ENCODE measurements at regions not wholly inside any gene's neighbourhood (a gene's known extent, or its start where the extent isn't known, plus 50 kb on each side); places are given as distances from the start of the nearest gene placed in this dataset.
"Not testable (repeated sequence)": the region's sequence is repeated elsewhere in the genome, so short reads cannot be mapped to it uniquely, and the experiment has no call there.

DNA sequence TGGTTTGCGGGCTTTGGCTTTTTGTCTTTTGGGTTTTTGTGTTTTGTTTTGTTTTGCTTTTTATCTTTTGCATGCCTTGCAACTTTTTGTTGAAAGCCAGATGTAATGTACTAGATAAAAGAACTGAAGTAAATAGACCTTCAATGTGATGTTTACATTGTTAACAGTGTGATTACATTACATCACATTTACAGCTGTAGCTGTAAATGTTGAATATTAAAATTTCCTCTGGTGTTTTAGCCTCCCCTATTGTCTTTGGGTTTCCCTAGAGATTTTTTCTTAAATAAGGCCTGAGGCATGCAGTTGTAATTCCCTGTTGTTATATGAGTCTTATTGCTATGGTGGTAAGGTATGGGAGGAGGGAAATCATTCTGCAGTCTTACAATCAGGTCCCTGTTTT lies 275.0 kb downstream of the PARM1 start:
- Histone ChIP-seq H3K9me3 (no peaks in the 10 kb centered on the region), H3K27ac (no peak overlapping the region), H3K27me3 (no peaks in the 10 kb centered on the region), H3K4me3 (no peak overlapping the region), H3K36me3 (no peaks in the 10 kb centered on the region), H3K4me1 (no peaks in the 10 kb centered on the region)
- intact Hi-C loops (cut with DNase I) = no loop called here
- DNase-seq = no peak
- TF ChIP-seq, protein P1, sequence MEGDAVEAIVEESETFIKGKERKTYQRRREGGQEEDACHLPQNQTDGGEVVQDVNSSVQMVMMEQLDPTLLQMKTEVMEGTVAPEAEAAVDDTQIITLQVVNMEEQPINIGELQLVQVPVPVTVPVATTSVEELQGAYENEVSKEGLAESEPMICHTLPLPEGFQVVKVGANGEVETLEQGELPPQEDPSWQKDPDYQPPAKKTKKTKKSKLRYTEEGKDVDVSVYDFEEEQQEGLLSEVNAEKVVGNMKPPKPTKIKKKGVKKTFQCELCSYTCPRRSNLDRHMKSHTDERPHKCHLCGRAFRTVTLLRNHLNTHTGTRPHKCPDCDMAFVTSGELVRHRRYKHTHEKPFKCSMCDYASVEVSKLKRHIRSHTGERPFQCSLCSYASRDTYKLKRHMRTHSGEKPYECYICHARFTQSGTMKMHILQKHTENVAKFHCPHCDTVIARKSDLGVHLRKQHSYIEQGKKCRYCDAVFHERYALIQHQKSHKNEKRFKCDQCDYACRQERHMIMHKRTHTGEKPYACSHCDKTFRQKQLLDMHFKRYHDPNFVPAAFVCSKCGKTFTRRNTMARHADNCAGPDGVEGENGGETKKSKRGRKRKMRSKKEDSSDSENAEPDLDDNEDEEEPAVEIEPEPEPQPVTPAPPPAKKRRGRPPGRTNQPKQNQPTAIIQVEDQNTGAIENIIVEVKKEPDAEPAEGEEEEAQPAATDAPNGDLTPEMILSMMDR (IDR thresholded peaks at IDR 0.05) = no peak
- no peak for ATAC-seq

DNA sequence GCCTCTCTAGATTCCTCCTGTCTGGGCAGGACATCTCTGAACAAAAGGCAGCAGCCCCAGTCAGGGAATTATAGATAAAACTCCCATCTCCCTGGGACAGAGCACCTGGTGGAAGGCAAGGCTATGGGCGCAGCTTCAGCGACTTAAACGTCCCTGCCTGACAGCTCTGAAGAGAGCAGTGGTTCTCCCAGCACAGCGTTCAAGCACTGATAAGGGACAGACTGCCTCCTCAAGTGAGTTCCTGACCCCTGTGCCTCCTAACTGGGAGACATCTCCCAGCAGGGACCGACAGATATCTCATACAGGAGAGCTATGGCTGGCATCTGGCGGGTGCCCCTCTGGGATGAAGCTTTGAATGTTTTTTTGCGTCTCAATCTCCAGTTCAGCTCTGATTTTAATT lies 262.2 kb downstream of the PARM1 start:
- H3K9me3 ChIP-seq = no peaks in the 10 kb centered on the region
- no peak for ATAC-seq
- H3K27ac ChIP-seq = no peak overlapping the region
- H3K4me3 ChIP-seq = no peak overlapping the region
- no peak for DNase-seq
- H3K36me3 ChIP-seq = no peaks in the 10 kb centered on the region
- no peaks in the 10 kb centered on the region for H3K27me3 ChIP-seq
- intact Hi-C loops (cut with DNase I) = no loop called here
- TF ChIP-seq, protein P1 (IDR thresholded peaks at IDR 0.05) = no peak
- no peaks in the 10 kb centered on the region for H3K4me1 ChIP-seq

DNA sequence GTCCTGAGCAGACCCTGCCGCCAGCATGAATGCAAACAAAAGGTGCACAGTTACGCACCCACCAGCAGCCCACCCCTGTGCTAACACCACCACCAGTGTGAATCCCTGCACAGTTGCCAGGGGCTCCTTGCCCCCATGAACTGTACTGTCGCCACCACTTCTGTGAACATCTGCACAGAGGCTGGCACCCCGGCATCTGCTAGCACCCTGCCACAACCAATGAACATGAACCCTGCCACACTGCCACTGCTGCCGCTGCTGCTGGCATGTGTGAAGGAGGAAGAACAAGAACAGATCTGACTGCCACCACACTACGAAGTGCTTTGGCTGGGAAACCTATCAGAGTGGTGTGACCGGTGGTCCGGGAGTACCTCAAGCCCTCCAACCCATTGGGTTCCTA lies 261.3 kb downstream of the PARM1 start:
- H3K27me3 ChIP-seq = no peaks in the 10 kb centered on the region
- no peaks in the 10 kb centered on the region for H3K9me3 ChIP-seq
- ATAC-seq = no peak
- no peak for DNase-seq
- TF ChIP-seq, protein P1 (IDR thresholded peaks at IDR 0.05) = no peak
- no peaks in the 10 kb centered on the region for H3K4me1 ChIP-seq
- H3K36me3 ChIP-seq = no peaks in the 10 kb centered on the region
- intact Hi-C loops (cut with DNase I) = no loop called here
- H3K27ac ChIP-seq = no peak overlapping the region
- H3K4me3 ChIP-seq = no peak overlapping the region

DNA sequence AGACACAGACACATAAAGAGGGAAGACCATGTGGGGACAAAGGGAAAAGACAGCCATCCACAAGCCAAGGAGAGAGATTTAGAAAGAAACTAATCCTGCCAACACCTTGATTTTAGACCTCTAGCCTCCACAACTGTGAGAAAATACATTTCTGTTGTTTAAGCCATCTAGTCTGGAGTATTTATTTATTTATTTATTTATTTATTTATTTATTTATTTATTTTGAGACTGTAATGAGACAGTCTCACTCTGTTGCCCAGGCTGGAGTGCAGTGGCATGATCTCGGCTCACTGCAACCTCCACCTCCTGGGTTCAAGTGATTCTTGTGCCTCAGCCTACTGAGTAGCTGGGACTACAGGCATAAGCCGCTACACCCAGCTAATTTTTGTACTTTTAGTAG lies 259.3 kb downstream of the PARM1 start:
- H3K27me3 ChIP-seq; H3K27ac ChIP-seq; H3K9me3 ChIP-seq; H3K4me3 ChIP-seq; DNase-seq; ATAC-seq; H3K36me3 ChIP-seq; H3K4me1 ChIP-seq; intact Hi-C loops (cut with DNase I): not testable (repeated sequence)

DNA sequence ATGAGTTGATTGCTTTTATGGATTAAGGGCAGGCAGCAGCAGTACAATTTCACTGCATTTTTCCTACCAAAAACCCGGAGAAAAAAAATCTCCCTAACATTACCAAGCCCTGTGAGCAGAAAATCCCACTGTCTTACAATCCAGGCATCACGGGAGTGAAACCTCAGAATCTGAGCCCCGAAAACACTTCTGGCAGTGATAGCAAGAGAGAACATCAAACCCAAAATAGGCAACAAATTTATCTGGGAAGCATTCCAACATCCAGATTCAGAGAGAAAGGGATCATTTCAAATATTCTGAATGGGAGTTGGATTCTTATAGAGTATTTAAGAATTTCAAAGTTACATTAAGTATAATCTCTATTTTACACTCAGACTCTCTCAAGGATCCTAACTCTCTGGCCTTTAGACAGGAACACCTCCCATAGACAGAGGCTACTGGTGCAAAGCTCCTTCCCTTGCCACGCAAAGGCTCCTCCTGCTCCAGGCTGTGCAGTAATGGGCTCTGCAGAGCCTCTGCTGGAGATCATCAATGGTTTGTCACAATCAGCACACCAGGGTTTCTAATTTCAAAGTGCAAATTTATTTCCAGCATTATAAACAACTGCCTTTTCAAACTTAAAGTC lies 256.9 kb downstream of the PARM1 start:
- no peak overlapping the region for H3K4me3 ChIP-seq
- H3K27ac ChIP-seq = no peak overlapping the region
- intact Hi-C loops (cut with DNase I) = no loop called here
- no peaks in the 10 kb centered on the region for H3K9me3 ChIP-seq
- no peaks in the 10 kb centered on the region for H3K36me3 ChIP-seq
- DNase-seq (no peak), ATAC-seq (no peak)
- no peaks in the 10 kb centered on the region for H3K27me3 ChIP-seq
- TF ChIP-seq, protein P1 (IDR thresholded peaks at IDR 0.05) = no peak
- H3K4me1 ChIP-seq = no peaks in the 10 kb centered on the region

DNA sequence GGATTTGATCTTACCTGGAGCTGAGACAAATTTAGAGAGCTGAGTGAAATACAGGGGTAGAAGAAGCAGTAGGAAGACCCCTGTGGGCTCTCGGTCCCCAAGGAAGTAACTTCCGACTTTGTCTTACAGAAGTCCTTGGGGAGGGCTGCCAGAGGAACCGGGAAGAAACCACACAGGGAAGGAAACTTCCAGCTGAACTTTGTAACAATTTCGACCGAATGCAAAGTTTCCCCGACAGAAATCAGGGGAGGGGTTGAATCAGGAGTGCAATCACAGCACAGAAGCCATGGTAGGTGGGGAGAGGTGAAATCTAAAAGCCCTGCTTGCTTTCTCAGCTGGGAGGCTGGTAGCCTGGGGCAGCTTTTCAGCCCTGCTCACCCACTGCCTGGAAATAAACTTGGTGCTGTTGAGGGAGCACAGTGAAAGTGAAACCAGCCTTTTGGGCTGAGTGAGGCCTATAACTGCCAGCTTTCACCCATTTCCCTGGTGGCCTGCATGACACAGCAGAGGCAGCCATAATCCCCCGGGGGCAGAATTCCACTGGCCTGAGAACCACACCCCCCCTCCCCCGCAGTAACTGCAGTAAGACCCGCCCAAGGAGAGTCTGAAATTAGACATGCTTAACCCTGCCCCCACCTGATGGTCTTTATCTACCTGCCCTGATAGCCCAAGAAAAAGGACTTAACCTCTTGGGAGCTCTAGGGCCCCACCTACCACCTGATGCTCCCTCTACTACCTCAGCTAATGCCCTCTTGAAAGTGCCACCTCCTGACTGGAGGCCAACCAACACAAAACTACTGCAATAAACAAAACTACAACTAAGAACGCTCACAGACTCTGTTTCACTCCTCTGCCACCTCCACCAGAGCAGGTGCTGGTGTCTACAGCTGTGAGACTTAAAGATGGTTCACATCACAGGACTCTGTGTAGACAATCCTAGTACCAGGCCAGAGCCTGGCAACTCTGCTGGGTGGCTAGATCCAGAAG lies 248.2 kb downstream of the PARM1 start:
- DNase-seq (no peak), ATAC-seq (peak; percentile 21)
- H3K4me1 ChIP-seq = no peaks in the 10 kb centered on the region
- TF ChIP-seq, protein P1 (IDR thresholded peaks at IDR 0.05) = no peak
- H3K27me3 ChIP-seq = no peaks in the 10 kb centered on the region
- H3K27ac ChIP-seq = no peak overlapping the region
- H3K4me3 ChIP-seq = no peak overlapping the region
- no peaks in the 10 kb centered on the region for H3K36me3 ChIP-seq
- intact Hi-C loops (cut with DNase I) = no loop called here
- H3K9me3 ChIP-seq = no peaks in the 10 kb centered on the region

All from upper lobe of right lung (tissue), 1 donor.